ENCODE measurements at regions not wholly inside any gene's neighbourhood (a gene's known extent, or its start where the extent isn't known, plus 50 kb on each side); places are given as distances from the start of the nearest gene placed in this dataset.
A peak's percentile ranks its signal among the peaks of the same experiment; 100 is the strongest.
"Not testable (repeated sequence)": the region's sequence is repeated elsewhere in the genome, so short reads cannot be mapped to it uniquely, and the experiment has no call there.

DNA sequence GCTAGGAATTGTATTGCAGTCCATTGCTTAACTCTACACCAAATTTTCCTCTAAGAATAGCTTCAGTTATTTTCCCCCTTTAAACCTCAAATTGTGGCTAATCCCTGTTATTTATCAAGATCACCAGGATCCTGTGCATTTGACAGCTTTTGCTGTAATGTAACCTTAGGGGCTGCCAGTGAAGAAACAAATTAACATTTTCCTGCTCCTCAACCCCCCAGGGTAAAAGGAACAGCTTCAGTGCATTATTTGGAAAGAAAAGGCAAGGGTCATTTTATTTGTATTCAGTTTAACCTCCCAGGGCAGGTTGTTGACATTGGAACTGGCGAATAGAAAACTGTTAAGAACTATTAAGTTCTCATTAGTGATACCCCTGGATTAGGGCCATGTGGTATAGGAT, 57.0 kb downstream of the PCDH20 start:
- DNase-seq (ENCODE audit: low read depth in 2 of 3, low spot score in 2 of 3) = no peak

GRCh38 chr13:61350341-61350740, 65.3 kb downstream of the PCDH20 start:
- no peak for DNase-seq (ENCODE audit: low read depth in 2 of 3, low spot score in 2 of 3)

DNA sequence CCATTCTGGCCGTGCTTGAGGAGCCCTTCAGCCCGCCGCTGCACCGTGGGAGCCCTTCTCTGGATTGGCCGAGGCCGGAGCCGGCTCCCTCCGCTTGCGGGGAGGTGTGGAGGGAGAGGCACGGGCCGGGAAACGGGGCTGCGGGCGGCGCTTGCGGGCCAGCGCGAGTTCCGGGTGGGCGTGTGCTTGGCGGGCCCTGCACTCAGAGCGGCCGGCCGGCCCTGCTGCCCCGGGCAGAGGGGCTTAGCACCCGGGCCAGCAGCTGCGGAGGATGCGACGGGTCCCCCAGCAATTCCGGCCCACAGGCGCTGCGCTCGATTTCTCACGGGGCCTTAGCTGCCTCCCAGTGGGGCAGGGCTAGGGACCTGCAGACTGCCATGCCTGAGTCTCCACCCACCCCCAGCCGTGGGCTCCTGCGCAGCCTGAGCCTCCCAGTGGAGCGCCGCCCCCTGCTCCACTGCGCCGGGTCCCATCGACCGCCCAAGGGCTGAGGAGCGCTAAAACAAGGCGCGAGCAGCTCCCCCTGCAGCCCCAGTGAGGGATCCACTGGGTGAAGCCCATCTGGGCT, 76.5 kb downstream of the PCDH20 start:
- peak in 1 of 3 donors; percentile 4 for DNase-seq (ENCODE audit: low read depth in 2 of 3, low spot score in 2 of 3)

DNA sequence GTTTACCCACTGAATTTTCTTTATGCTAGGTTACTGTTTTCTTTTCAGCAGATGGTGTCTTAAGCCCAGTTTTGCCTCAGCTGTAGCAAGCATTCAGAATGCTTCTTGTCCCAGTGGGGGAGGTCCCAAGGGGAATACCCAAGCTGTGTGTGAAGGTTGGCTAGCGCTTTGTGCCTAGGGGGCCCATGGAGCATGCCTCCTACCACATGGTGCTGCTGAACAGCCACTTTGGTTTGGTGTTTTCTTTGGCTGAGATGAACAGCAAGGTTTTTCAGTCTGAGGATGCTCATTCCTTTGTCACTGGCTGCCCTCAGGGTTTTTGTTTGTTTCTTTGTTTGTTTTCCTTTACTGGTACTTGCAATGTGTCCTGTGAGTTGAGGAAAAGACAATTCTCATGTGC, 99.0 kb downstream of the PCDH20 start:
- no peak for DNase-seq (ENCODE audit: low read depth in 2 of 3, low spot score in 2 of 3)

DNA sequence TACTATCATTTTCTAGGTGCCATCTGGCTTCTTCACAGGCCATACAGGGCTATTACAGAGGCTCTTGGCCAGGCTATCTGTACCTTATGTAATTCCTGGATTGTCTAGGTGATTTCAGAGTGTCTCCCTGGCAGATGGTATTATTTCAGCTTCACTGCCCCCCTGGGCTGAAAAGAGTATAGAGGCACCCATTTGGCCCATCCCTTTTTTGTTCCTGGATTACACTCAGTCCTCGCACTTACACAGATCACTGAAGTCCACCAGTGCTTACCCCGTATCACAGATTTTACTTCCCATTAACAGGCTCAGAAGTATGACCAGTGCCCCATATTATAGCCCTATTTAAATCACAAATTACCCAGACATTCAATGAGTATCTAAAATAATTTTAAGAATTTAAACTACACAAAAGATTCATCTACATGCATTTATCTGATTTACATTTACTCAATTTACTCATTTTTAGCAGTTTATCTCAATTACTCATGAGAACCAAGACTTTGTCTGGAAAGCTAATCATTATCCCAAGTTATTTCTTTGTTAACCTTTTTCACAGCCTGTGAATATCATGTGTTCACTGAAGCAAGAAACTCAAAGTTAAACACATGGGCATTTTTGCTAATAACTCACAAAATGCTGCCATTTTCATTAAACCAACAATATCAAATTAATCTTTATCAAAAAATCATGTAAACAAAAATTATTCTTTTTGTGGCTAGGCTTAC, 121.0 kb downstream of the PCDH20 start:
- no peak for DNase-seq (ENCODE audit: low read depth in 2 of 3, low spot score in 2 of 3)

GRCh38 chr13:61286148-61286745, 129.4 kb downstream of the PCDH20 start:
- DNase-seq (ENCODE audit: low read depth in 2 of 3, low spot score in 2 of 3) = no peak

GRCh38 chr13:61277586-61278276, 137.9 kb downstream of the PCDH20 start:
- DNase-seq (ENCODE audit: low read depth in 2 of 3, low spot score in 2 of 3) = no peak

DNA sequence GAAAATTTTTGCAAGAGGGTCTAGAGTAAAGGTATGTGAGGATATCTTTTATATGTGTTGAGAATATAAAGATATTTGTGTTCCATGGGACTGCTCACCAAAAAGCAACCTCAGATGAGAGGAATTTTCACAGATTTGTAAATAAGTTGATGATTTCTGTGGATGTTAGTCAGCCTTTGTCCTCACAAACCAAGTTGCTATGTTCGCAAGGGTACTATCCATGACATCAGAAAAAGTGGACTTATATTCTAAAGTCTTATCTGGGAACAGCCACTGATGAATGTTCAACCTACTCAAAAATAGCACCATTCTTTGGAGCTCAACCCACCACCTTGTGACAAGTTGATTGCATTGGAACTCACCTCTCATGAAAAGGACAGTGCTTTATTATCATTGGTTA, 138.6 kb downstream of the PCDH20 start:
- DNase-seq (ENCODE audit: low read depth in 2 of 3, low spot score in 2 of 3) = no peak

GRCh38 chr13:61276401-61276800, 139.2 kb downstream of the PCDH20 start:
- DNase-seq (ENCODE audit: low read depth in 2 of 3, low spot score in 2 of 3) = no peak

- no peak for DNase-seq (ENCODE audit: low read depth in 2 of 3, low spot score in 2 of 3)
Measured at GRCh38 chr13:61275736-61276135, 139.9 kb downstream of the PCDH20 start.

GRCh38 chr13:61275251-61275650, 140.4 kb downstream of the PCDH20 start:
- no peak for DNase-seq (ENCODE audit: low read depth in 2 of 3, low spot score in 2 of 3)

- not testable (repeated sequence) for DNase-seq (ENCODE audit: low read depth in 2 of 3, low spot score in 2 of 3)
Measured at GRCh38 chr13:61266896-61267295, 148.8 kb downstream of the PCDH20 start.

DNA sequence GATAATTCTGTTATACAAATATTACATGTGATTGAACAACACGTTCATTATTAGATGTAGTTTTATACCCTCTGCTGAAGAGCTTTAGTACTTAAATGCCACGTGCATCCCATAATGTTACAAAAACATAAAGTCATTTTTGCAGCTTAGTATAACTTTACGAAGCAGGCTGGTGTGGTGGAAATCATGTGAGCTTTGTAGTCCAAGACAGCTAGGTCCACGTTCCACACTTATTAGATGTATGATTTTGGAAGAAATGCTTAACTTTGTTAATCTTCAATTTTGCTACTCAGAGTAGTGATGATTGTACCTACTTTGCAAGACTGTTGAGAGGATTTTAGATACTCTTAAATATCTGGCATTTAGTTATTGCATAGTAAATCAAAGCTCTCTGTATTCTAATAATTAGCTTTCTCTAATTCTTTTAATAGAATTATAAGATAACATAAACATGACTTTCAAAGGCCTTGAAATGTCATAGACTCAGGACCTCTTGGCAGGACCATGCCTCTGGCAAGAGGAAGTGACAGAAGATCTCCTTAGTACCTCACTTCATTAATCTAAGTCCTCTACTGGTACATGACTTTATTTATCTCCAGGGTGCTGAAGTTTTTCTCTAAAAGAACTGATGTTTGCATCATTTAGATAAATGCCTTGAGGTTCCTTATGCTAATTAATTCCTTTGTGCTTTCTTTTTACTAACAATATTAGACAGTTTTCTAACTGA, 153.7 kb downstream of the PCDH20 start:
- no peak for DNase-seq (ENCODE audit: low read depth in 2 of 3, low spot score in 2 of 3)

GRCh38 chr13:61258185-61258584, 157.5 kb downstream of the PCDH20 start:
- DNase-seq (ENCODE audit: low read depth in 2 of 3, low spot score in 2 of 3) = no peak

DNA sequence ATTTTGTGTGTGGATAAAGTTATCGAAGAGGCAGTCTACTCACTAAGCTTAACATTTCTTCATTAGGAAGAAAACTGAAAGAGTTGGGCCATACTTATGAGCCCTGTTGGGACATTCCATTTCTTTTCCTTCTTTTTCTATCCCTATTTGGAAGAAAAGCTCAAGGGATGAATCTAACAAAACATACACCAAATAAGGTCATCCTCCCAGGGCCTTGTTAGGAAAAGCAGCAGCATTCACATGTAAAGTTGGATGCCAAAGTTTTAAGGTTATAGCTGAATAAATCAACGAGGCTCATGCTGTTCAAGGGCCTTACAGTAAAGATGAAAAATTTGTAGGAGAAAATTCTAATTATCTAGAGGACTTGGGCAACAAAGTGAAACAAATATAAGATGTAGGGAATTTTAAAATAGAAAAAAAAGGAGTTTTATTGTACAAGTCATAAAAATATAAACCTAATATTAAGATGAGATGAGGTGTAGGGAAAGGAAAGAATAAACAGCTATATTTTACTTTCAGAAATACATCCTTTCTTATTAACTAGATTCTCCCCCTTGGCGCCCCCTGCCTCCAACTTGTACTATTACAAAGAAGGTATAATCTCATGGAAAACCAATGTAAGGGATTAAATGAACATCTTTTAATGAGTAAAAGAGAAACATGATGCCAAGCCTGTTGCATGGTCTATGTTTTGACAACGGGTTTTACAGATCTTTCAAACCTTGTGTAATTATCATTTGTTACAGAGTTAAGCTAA, 160.4 kb downstream of the PCDH20 start:
- peak in 2 of 3 donors; percentile 1 to 30 for DNase-seq (ENCODE audit: low read depth in 2 of 3, low spot score in 2 of 3)

GRCh38 chr13:61253105-61253877, 162.4 kb downstream of the PCDH20 start:
- no peak for DNase-seq (ENCODE audit: low read depth in 2 of 3, low spot score in 2 of 3)

GRCh38 chr13:61252213-61252612, 163.4 kb downstream of the PCDH20 start:
- DNase-seq (ENCODE audit: low read depth in 2 of 3, low spot score in 2 of 3) = no peak

- DNase-seq (ENCODE audit: low read depth in 2 of 3, low spot score in 2 of 3) = no peak
Measured at GRCh38 chr13:61247149-61247936, 168.3 kb downstream of the PCDH20 start.

- no peak for DNase-seq (ENCODE audit: low read depth in 2 of 3, low spot score in 2 of 3)
Measured at GRCh38 chr13:61246351-61246750, 169.3 kb downstream of the PCDH20 start.
